NCI-H1930 (cell line): ENCODE measurements at regions not wholly inside any gene's neighbourhood (a gene's known extent, or its start where the extent isn't known, plus 50 kb on each side); places are given as distances from the start of the nearest gene placed in this dataset.

Experiments used
- DNase-seq, 2 experiments: peaks; one replicate each; lab custom pipeline; 2025; lab: John Stamatoyannopoulos, UW

DNA sequence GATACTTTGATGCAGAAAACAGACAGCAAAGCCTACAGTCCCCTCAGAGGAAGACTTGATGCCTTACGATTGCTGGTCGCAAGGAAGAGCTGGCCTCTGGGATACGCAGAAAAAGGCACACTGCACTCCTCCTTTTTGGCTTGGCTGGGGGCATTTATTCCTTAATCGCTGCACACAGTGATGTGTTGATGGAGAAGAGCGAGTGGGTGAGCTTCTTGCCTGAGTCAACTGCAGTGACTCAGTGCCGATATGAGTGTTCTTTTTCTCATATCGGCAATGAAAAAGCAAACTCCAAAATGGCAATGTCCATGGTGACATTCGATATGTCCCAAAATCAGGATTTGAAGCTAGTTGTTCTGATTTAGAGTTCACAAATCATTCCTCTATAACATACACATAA lies 794.8 kb downstream of the HACE1 start:
- DNase-seq, result no peak

DNA sequence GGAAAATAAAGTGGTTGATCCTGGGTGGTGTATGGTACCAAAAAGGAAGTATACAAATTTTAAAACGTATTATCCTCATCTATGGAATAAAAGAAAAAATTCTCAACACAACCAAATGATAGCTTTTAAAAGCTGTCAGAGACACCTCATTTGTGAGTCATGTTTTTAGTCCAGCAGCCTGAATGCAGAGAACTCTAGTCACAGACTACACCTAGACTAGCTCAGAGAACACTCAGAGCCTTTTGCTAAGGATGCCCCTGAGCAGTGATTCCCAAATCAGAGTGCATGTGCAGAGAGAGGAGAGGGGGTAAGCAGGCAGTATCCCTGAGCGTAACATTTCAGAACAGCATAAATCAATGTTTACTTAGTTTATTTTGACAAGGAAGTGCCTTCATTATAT lies 809.3 kb downstream of the HACE1 start:
- no peak for DNase-seq

DNA sequence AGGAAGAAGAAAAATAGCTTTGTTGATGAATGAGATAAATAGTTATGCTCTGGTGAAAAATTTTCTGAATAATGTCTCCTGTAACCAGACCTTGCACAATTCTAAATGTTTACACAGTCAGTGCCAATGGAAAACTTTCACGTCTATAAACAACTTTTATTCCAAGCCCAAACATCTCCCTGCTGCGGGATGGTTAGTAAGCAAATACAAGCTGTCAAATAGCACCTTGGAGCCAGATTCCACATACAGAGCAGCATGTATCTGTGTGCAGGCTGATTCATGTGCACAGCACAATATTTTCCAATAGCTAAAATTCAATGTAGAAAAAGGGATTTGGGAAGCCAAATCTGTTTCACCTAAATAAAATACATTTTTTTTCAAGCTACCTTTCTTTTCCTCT lies 813.3 kb downstream of the HACE1 start:
- DNase-seq, result no peak

DNA sequence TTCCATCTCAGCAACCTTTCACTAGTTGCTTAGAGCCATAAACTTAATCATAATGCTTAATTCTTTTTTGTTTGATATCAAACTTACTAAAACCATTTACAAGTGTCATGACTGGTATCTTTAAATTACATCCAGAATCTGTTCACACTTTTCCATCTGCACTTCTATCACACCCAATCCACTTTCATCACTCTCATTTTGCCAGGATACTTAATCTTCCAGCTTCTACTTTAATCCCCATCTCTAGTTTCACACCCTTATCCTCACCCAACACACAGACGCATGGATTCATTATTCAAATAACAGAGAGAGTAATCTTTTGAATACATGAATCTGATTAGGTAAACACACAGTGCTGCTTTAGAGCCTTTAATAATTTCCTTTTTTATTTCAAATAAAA lies 828.4 kb downstream of the HACE1 start:
- no peak for DNase-seq

DNA sequence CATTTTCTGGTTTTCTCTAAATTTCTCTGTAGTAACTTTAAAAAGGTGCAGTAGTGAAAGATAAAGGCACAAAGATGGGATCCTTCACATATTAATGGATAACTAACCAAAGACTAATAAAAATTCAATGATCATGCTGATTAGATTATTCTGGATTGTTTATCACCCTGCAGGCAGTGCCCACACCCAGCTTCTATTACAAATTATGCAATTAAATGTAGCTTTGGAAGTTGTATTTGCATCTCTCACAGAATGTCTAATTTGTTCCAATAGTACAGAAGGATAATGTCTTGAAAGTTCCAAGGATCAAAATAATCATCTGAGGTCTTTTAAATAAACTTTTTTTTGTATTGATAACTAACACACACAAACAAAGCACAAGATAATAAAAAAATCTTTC lies 837.6 kb downstream of the HACE1 start:
- DNase-seq, result no peak

DNA sequence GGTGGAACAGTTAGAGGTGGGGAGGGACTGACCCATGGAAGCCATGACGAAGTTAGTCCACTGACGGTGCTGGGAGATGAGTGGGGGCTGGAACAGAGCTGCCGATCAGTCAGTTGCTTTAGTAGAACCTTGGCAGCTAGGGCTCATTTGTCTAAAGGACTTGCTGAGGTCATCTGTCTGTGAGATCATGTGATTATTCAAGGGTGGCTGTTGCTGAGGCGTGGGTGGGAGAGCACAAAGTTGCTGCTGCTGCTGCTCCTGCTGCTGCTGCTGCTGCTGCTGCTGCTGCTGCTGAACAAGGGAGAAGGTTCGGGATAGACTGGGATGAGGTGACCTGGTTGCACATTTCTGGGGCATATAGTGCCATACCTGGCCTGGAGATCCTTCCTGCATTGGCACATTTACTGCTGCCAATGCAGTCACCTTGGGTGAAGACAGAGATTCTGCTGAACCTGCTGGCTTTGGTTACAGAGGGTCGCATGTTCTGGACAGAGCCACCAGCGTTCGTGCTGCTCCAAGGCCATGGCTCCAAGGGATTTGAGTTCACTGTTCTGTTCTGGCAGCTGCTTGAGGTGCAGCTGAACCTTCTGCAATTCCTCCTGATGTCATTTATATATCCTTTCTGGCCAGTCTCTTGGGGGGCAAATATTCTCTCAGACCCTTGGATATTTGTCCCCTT lies 840.5 kb downstream of the HACE1 start:
- DNase-seq, result no peak

DNA sequence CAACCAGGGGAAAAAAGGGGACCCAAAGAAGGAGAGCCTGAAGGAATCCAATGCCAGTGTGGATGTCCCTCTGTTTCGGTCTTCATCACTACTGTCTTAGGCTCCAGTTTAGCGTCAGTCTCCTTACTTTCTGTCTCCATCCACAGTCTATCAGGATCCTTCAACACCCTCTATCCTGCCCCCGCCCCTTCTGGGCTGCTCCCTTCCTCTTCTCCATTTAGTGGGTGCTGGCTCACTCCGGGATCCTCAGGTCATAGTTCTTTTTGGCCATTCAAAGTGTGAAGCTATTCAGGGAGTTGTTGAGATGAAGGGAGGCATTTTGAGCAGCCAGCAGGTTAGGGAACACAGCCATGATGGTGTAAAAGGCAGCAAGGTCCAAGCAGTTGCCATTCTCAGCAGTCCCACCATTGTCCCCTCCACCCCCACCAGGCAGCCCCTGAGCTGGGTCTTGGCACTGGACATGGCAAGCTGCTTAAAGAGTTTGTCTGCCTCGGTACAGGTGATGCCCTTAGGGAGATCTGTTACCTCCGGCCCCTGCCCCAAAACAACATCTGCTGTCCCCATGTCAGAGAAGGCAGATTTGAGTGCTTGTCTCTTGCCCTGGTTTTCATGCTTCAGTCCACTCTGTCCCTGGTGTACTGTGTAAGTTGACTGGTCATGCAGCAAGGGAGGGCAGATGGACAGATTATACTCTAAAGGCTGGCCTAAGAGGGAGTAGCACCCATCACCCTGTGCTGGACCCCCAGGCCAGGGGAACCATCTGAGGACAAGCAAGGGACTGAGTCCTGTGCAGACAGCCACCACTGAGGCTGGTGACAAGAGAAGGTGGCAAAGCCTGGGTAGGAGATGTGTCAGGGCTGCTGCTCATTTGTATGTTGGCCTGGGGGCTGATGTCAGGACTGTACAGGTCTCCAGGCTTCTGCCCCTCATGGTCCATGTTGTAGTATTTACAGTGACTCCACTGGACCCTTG lies 842.0 kb downstream of the HACE1 start:
- DNase-seq, result no peak

DNA sequence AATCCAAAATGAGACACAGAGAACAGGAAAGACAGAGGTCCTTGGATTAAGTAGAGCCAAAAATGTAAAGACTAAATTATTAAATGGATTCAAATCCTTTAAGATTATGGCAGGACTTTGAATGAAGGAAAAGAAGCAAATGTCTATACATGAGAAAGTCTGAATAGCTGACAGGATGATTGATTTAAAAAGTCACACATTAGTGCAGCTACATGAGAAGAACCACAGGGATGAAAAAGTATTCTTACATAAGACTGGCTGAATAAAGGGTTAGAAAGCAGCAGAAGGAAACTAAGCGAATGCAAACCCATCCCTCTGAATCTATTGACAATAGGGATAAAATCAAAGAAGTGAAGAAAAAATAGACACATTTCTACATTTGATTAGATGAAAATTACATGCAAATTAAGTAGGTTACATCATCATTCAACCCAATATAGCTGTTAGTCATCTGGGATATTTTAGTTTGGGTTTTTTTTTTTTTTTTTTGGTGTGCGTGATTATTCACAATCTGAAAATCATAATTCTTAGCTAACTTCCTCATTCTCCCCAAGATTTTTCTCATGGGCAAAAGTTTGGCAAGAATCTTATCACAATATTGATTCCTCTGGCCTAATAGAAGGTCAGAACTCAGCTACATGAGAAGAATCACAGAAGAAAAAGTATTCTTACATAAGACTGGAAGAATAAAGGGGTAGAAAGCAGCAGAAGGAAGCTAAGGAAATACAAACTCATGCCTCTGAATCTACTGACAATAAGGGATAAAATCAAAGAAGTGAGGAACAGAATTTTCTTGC lies 845.4 kb downstream of the HACE1 start:
- no peak for DNase-seq

DNA sequence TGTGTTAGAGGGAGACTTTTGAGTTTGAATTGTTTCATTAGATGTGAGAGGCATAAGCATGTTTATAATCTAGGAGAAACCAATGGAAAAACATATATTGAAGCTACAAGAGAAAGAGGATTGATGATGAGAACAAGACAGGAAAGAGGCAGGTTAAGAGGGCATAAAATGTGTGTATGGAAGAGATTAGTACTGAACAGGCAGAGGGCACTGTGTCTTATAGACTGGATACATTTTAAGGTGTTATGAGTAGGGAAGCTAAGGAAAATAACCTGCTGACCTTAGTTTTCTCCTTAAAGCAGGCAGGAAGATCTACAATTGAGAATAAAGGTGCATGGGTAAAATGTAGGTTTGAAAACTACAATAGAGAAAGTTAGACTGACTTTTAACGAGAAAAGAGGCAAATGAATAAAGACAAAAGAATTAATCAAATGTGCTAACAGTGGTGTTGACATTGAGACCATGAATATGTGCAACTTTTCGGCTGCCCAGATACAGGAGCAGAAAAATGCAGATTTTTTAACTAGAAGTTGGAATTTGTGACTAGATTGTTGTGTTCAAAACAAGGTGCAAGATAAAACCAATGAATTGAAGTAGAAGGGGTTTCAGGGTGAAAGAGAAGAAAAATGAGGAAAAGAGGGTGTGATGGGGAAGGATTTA lies 846.3 kb downstream of the HACE1 start:
- DNase-seq, result no peak

DNA sequence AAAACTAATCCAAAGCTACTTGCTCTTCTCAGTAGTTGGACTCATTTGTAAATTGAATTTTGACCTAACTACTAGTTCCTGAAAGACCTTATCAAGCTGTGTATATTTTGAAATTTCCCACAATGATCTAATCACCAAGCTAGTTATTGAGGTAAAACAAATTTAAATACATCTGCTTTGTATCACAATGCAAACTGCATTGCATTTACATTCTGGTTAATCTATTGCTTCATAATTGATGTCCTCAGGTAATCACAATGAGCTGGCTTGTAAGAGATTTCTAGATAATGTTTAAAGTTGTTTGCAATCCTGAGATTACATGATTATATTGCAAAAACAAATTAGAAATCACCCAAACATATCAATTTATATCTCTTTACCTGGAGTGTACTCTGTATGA lies 848.8 kb downstream of the HACE1 start:
- no peak for DNase-seq

DNA sequence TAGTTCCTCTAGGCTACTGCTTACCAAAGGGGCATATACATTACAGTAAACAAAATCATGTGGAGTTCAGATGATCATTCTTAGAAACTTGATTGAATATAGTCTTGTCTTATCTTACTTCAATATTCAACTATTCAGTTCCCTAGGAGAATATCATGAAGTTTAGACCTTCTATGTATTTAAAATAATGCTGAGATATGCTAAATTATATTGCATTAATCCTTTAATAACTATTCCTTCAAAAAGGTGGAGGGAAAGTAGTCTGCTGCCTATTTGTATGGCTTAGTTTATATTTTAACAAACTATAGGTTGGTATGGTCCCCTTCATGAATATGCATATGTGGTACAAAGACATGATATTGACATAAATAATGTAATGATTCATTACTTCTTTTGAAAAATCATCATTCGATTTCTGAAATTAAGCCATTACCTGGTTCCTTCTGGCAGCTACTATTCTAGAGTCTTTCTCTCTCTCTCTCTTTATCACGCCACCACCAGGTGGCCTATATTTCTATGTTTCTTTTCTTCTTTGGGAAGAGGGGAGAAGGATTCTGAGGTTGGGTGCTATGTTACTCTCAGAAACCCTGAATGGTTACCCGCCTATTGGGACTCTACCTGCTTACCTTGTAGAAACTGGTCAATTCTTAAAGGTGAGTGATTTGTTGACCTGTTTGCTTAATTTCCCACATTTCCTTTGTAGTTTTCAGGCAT lies 855.8 kb downstream of the HACE1 start:
- DNase-seq, result no peak

DNA sequence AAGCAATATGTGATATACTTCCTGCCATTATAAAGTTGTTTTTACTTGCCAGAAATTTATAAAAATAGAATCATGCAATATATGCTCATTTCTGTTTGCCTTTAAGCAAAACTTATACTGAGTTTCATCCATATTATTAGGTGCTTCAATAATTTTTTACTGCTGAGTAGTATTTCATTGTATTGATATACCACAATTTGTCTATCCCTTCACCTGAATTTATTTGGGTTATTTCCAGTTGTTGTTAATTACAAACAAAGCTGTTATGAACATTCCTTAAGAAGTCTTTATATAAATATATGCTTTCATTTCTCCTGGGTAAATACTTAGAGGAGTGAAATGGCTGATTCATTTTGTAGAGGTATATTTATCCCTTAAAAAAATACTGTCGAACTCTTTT lies 864.1 kb downstream of the HACE1 start:
- DNase-seq, result no peak

DNA sequence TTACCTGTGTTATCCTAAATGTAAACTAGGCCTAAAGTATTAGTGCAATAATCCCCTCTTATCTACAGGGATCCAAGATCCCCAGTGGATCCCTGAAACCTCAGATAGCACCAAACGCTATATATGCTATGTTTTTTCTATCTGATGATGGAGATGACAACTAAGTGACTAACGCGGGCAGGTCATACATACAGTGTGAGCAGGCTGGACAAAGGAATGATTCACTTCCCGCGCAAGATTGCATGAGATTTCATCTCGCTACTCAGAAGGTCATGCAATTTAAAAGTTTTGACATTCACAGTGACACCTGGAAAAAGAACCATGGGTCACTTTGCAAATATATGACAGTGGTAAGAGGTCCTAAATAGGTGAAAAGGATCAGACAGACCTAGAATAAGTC lies 875.9 kb downstream of the HACE1 start:
- no peak for DNase-seq

DNA sequence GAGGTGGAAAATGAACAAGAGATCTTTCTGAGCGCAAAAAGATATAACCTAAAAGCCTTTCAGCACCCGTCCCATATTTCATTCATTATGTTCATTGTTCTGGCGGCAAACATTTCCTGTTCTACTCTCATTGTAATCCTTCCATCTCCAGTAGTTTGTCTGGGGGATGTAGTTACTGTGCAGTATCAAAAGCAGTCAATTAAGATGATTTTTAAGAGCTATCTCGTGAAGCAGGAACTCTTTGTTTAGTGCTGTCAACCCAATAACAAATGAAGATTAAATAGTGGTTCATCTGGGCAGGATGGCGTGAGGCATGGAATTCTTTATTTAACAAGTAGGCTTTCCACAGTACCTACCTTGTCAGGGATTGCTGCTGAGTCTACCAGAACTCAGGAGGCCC lies 876.7 kb downstream of the HACE1 start:
- no peak for DNase-seq

DNA sequence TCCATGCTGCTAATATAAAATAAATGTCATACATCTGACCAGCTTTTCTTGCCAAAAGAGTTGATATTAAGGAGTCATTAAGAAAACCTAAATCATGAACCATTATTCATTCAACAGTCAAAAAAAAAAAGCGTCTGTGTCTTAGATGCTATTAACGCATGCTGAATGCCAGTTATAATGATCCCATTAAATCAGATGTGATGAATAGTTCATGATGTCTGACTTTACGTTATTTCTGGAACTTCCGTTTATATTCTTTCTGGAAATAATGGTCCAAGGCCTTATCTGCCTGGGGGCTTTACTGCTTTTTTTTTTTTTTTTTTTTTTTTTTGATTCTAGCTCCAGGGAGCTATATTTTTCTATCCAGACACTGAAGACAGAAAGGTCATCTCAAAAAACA lies 877.1 kb downstream of the HACE1 start:
- DNase-seq, result no peak

DNA sequence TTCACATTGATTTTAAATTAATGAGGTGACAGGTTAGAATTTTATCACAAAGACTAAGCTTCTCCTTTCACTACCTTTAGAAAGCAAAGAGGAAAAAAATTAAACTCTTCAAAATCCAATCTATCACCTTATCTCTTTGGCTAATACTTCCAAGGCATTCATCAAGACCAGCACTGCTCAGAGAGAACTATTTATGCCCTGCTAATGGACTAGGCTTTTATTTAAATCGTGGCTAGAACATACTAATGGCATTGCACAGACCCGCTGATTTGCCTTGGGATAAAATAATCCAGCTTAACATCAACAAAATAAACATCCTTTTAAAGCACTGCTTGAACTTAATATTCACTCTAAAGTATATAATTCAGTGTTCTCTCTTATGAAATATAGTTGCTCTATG lies 880.4 kb downstream of the HACE1 start:
- no peak for DNase-seq

DNA sequence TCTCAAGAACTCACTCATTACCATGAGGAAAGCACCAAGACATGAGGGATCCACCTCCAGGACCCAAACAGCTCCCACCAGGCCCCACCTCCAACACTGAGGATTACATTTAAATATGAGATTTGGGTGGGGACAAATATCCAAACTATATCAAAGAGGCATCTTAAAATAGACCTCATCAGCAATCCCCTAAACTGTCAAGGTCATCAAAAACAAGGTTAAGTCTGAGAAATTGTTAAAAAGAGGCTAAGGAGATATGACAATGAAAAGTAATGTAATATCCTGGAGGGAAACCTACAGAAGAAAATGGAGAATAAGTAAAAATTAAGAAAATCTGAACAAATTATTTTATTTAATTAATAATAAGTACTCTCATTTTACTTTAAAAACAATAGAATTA lies 922.3 kb downstream of the HACE1 start:
- DNase-seq, result no peak

DNA sequence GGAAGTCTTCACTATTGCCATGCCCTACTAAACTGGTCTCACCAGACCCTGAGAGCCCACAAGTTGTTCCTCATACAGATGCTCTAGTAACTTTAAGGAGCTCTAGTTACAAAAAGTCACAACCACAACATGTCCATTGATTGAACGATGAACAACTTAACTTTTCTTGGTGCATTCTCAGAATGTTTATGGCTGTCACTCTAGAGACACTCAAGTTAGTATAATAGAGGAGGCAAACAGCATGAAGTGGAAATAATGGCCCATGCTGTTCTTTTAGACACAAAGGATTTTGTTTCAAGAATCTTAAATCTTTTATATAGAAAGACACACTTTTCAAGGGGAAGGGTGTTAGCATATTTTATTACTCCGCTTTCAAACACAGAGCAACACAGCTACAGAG lies 934.4 kb downstream of the HACE1 start:
- no peak for DNase-seq

DNA sequence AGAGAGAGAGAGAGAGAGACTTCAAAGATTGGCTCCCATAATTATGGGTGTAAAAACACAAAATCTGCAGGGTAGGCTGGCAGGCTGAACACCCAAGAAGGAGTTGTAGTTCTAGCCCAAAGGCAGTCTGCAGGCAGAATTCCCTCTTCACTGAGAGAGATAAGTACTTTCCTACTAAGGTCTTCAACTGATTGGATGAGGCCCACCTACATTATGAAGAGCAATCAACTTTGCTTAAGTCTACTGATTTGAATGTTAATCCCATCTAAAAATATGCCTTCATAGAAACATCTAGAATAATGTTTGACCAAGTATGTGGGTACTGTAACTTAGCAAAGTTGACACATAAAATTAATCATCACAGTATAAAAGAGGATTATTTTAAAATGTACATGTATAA lies 949.7 kb downstream of the HACE1 start:
- no peak for DNase-seq

DNA sequence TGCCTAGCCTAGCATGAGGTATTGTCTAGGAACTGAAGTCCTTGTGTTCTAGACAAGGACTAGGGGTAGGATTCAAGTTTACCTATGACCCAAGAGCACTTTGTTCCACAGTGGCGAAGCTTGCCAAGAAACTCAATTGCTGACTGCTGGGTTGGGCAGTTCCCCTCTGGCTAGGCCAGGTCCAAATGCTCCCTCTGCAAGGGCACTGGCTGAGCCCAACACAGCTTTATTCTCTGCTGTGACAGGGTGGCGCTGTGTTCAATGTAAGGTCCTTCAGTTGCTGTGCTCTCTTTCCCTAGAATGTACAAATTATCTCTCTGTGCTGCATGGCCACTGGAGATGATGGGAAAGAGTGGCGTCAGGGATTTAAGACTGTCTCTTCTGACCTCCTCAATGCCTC lies 950.8 kb downstream of the HACE1 start:
- DNase-seq, result no peak

DNA sequence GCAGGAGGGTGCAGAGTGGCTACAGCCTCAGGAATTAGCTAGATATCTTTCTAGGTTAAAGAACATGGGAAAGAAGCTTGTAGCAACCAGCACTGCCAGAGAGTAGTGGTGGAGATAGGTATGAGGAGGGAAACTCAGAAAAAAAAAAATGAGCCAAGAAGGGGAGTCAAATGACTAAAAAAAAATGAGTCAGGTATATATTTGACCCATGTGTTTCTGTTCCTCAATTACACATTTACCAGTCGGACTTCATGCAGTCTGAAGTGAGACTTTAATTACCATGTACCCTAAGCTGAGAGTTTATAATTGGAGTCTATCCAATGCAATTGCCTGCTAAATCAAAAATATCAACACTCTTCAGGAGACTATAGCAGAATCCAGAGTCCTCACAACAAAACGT lies 964.6 kb downstream of the HACE1 start:
- no peak for DNase-seq
